IPS-18c (cell line): ENCODE measurements at regions not wholly inside any gene's neighbourhood (a gene's known extent, or its start where the extent isn't known, plus 50 kb on each side); places are given as distances from the start of the nearest gene placed in this dataset.

Source experiments
- H3K4me3 ChIP-seq: 2 replicates; pipeline ENCODE4 v1.7.0; 2013; ENCODE audit warnings: low read depth, mild to moderate bottlenecking, low read length, moderate library complexity; ENCODE audit not compliant: insufficient read depth
- H3K9me3 ChIP-seq: one replicate; pipeline ENCODE4 v1.6.1; 2013; ENCODE audit warnings: mild to moderate bottlenecking, low read length, moderate library complexity; ENCODE audit not compliant: control insufficient read depth, insufficient read depth

- Histone ChIP-seq H3K9me3 (no peaks in the 10 kb centered on the region), H3K4me3 (peak overlapping the region; percentile 22; the same call in 1 of the 2 replicates)
Measured at GRCh38 chr16:6484081-6484480, 848.6 kb upstream of the RBFOX1 start.

DNA sequence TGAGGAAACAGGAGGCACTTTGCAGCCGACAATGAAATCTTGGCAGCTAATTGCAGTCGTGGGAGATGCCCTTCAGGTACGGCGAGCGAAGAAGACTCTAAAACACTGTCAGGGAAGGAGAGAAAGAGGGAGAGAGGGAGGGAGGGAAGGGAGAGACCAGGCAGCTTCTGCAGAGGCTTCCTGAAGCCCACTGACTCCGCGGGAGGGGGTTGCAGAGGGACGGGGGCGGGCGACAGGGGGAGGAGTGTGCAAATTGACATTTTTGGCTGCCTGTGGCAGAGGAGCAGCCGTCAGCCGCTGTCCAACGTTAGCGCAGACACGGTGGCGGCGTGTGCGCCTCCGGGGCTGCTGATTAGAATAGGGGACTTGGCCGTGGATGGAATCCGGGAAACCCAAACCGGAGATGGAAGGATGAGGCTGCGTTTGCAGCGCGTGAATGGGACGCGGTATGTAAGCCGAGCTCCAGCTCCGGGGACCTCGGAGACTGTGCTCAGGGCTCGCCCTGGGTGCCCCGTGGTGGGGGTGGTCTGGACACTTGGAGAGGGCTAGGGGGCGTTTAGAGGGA is 849.1 kb upstream of the RBFOX1 start:
- H3K4me3 ChIP-seq: peak overlapping the region; percentile 22; the same call in 1 of the 2 replicates
- no peaks in the 10 kb centered on the region for H3K9me3 ChIP-seq

DNA sequence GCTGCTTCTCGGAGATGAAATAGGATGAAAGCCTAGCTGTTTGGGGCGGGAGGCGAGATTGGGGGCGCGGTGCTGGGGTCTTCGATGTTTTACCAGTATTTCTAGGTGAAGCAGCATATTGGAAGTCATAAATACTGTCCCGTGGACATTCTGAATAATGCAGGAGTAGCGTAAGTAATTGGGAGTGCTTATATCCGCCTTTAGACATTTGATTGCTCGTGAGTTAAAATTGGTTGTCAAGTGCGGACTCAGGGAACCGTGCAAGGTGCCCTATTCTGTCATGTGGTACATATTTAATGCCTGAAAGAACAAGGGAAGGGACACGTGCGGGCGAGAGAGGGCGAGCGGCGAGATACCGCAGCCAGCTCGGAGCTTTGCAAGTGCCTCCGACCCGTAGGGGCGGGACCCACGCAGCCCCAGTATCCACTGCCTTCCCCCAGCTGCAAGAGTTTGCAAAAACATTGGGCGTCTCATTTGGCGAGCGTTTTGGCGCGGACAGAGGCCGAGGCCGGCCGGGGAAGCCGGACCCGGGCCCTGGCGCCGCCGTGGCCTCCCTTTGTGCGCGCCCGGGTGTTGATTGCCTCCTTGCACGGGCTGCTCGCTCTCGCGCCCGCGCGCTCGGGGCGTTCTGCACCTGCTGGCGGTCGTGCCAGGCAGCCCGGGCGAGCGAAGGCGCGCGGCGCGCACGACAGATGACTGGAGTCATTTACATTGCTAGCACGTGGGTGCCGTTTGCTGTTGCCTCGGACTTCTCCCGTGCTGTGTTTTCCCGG is 849.8 kb upstream of the RBFOX1 start:
- no peaks in the 10 kb centered on the region for H3K9me3 ChIP-seq
- H3K4me3 ChIP-seq: peak overlapping the region; percentile 22; the same call in 1 of the 2 replicates

DNA sequence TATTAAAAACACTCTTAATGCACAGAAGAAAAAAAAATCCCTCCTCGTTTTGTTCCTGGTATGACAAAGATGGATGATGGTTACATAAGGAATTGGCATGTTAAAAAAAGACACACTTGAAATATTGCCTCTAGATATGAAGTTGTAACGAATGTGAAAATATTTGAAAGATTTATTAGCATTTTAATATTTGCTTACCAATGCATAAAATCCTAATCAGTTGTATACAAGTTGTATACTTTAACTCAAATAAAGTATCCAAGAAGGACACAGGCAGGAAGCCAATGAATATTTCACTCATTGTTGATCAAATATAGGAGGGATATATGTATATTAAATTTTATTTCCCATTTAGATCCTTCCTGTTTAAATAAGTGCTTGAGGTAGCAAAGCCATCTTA is 850.8 kb upstream of the RBFOX1 start:
- Histone ChIP-seq H3K4me3 (no peak overlapping the region), H3K9me3 (no peaks in the 10 kb centered on the region)

GRCh38 chr16:6453742-6454141 is 878.9 kb upstream of the RBFOX1 start:
- peaks cover 2% of the 10 kb centered on the region for H3K9me3 ChIP-seq
- no peak overlapping the region for H3K4me3 ChIP-seq

DNA sequence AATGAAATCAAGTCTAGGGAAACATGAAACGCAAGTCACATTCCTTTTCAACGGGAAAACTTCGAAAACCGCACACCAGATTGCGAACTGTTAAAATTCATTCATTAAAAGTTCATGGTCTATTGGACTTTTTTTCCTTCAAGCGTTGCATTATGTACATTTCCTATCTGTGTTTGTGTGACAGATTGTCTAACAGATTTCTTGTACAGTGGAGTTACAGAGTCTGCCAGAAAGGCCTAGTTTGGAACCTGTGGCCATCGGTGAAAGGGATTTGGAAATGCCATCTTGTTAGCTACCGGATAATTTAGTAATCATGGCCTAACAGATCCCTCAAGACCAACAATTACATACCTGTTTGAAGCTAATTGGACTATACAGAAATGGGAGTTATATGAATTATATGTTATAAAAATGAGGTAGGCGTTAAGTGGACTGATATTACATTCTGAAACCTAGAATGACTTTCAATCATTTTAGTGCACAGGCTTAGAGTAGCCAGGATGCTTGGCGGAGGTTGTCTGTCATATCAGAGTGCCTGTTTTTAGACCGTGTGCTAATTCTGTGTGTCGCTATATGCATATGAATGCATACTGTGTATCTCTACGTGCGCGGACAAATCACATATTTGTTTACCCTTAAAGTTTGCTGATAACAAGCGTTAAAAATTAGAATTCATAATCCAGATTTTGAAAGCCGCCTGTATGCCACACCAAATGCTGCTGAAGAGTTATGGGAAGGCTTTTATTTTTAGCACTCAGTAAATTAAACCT is 885.4 kb upstream of the RBFOX1 start:
- H3K9me3 ChIP-seq: peaks cover 2% of the 10 kb centered on the region
- H3K4me3 ChIP-seq: no peak overlapping the region

DNA sequence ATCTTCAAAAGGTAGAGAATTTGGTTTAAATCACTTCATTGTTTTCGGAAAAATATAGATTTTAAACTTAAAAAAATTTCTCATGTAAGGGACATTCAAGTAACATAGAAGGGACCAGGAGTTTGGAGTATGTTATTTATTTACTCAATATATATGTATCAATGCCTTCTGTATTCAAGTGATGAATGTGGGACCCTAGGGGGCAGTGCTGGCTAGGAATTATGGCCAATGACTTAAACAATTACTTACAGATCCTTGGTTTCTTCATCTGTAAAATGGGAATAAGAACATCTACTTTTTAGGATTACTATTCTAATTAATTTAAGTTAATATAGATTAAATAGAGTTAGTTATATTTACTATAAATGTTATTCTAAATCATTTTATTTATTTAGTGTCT is 886.3 kb upstream of the RBFOX1 start:
- Histone ChIP-seq H3K9me3 (no peaks in the 10 kb centered on the region), H3K4me3 (no peak overlapping the region)

GRCh38 chr16:6439129-6439528 is 893.5 kb upstream of the RBFOX1 start:
- no peaks in the 10 kb centered on the region for H3K9me3 ChIP-seq

DNA sequence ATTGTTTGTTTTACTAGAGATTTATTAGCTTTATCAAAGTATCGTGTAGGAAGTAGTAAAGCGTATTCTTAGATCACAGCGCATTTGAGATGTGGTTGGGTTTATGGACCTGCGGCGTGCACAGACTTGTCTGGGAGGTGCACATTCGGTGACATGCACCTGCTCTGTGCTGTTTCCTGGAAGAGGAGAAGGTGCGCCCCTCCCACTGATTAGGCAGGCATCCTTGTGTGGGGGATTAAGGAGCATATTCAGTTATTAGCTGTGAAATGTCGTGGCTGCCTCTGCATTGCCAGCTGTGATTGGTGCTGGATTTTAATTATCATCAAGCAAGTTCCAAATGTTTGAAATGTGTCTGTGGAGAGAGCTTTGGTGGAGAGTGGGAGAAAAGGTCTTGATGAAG is 903.8 kb upstream of the RBFOX1 start:
- Histone ChIP-seq H3K9me3 (no peaks in the 10 kb centered on the region), H3K4me3 (no peak overlapping the region)

More at GRCh38 chr16:6439129-6439528, 893.5 kb upstream of the RBFOX1 start:
- no peak overlapping the region for H3K4me3 ChIP-seq

- Histone ChIP-seq H3K4me3 (no peak overlapping the region), H3K9me3 (no peaks in the 10 kb centered on the region)
Measured at GRCh38 chr16:6427621-6428020, 905.0 kb upstream of the RBFOX1 start.

DNA sequence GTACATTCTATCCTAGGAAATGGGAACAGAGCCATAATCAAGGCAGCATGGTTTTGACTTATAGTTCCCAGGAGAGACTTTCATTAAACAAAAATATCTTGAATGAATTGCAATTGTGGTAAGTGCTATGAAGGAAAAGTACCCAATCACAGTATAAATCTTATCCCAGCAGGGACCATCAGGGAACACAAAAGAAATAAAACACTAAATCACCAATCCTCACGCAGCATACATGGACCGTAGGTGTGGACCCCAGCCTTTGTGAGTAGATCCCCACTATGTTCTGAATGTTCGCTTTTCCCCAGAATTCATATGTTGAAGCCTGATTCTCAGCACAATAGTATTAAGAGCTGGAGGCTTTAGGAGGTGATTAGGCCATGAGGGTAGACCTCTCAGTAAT is 925.0 kb upstream of the RBFOX1 start:
- H3K4me3 ChIP-seq: no peak overlapping the region
- no peaks in the 10 kb centered on the region for H3K9me3 ChIP-seq

- Histone ChIP-seq H3K4me3 (no peak overlapping the region), H3K9me3 (no peaks in the 10 kb centered on the region)
Measured at GRCh38 chr16:6406028-6406427, 926.6 kb upstream of the RBFOX1 start.

GRCh38 chr16:6382924-6383459 is 949.7 kb upstream of the RBFOX1 start:
- Histone ChIP-seq H3K4me3 (no peak overlapping the region), H3K9me3 (no peaks in the 10 kb centered on the region)

GRCh38 chr16:6381896-6382295 is 950.7 kb upstream of the RBFOX1 start:
- Histone ChIP-seq H3K4me3 (no peak overlapping the region), H3K9me3 (no peaks in the 10 kb centered on the region)

DNA sequence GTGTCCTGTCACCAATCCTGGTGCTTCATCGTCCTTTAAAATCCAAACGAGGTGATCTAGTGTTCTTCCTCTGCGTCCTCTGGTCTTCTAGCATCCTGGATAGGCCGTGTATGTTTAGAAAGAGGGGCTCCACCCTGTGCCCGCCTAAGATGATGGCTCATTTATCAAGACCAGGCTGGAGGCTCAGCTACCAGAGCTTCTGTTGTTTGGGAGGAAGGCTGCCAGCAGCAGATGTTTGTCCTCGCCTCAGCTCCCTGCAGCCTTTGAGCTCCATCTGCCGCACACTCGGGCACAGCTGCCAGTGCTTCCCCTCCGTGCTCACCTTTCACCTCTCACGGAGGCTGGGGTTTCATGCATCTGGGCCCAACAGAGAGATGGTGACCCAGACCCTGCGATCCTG is 954.7 kb upstream of the RBFOX1 start:
- H3K9me3 ChIP-seq: no peaks in the 10 kb centered on the region
- no peak overlapping the region for H3K4me3 ChIP-seq

DNA sequence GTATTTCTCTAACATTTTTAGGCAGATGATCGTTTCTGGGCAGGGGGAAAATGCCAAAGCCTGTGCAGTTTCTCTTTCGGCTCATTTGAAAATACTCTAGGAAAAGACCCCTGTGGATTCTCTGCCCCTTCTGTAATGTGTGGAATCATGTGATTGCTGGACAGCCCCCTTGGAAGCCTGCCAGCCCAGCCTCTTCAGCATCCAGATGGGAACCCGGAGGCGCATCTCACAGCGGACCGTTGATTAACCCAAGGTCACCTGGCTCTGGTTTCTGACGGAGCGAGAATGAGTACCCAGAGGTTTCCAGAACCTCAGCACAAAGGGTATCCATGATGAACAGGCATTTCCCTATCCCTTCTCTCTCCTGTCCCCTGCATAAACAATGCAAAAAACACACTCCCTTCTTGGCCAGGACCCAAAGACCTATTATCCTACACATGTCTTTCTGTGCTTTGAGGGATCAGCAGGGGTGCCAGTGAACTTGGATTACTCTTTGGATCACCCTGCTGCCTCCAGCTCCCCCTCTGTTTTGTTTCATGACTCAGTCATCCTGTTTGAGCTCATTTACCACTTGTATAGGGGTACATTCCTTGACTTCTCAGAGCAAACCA is 957.1 kb upstream of the RBFOX1 start:
- no peak overlapping the region for H3K4me3 ChIP-seq
- H3K9me3 ChIP-seq: no peaks in the 10 kb centered on the region

DNA sequence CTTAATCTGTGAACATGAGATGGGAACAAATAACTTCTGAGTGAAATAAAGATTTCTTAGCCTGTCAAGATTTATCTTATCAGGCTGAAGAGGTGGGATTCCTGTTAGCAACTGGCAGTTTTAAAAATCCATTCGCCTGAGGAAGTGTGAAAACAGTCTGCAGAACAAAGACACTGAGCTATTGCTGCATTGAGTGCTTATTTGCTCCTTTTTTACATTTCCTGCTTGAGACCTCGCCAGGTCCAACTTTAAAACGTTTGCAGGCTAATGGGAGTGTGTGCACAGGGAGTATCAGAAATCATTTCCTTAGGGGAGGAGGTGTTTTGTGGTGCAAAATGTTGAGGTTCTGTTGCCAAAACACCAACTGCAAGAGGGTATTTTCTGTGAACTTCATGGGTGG is 957.8 kb upstream of the RBFOX1 start:
- no peak overlapping the region for H3K4me3 ChIP-seq
- no peaks in the 10 kb centered on the region for H3K9me3 ChIP-seq
